T-helper 1 cell (primary cell): ENCODE measurements at regions not wholly inside any gene's neighbourhood (a gene's known extent, or its start where the extent isn't known, plus 50 kb on each side); places are given as distances from the start of the nearest gene placed in this dataset.

Source experiments
- DNase-seq, 5 donors: peaks; one replicate each; pipeline ENCODE4 v3.0.0-alpha.2; 2012 to 2020

DNA sequence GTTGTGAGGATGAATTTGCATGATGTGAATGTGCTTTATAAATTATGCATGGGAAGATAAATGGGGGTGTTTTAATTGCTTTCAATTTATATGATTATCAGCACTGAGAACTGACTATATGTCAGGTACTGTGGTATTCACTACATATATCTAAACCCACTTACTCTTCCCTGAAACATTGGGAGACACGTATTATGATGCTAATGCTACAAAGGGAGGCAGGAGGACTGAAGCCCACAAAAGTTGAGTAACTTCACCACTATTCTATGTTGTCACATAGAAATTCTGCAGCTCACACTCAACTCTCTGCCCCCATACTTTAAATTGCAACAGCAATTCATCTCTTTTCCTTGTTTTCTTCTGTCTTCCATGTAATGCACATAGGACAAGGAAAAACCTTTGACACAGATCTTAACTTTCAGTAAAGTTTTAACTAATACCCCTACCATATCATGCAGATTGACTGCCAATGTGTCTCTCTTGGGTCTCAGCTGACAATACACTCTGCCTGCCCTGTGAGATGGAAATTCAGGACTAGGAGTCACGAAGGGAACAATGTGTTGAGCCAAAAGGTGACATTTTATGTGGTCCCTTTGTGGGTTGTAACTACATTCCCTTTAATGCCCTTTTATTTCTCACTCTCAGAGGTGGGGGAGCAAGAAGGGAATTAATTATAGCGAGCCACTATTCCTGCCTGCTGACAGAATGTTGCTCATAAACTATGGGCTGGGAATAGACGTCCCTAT lies 691.0 kb upstream of the SORCS1 start:
- no peak for DNase-seq

DNA sequence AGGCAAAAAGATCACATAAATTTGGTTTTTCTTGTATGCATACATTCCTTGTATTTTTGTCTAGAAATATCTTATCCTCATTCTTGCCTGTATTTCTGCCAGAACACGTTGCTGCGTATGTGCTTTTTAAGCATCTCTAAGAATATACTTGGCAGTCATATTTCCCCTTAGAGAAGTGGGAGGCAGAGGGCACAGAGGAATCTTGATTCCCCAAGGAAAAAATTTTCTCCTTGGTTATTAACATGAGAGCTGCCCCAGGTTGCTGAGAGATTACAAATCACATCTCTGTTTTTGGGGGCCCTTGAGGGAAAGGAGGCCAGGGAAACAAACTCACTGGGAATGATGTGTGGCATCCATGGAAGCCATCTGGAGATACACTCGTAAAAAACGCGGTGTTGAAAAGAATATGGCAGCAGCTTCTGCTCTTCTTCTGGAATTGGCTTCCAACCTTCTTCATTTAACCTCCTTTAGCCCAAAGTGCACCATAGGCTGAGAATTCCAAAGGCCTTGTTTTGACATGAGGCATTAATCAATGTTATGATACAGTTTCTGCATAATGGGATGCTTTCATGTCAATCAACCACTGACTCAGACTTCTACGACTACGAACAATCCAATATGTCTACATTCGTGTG lies 684.3 kb upstream of the SORCS1 start:
- DNase-seq: no peak

DNA sequence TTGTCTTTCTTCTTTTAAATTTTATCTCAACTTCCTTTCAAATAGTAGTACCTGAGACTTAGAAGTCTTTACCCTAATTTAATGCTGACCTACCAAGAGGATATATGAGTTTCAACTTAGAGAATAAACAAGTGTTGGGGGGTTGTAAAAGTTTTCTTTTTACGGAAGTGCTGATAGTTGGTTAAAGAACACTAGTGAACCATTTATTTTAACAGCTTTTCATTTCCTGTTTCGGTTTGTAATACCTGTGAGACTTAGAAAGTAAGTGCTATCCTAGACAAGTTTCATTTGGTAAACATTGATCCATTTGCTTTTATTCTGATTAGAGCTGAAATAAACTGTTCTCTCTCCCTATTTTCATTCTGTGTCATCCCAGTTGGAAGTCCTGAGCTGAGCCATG lies 683.1 kb upstream of the SORCS1 start:
- no peak for DNase-seq

DNA sequence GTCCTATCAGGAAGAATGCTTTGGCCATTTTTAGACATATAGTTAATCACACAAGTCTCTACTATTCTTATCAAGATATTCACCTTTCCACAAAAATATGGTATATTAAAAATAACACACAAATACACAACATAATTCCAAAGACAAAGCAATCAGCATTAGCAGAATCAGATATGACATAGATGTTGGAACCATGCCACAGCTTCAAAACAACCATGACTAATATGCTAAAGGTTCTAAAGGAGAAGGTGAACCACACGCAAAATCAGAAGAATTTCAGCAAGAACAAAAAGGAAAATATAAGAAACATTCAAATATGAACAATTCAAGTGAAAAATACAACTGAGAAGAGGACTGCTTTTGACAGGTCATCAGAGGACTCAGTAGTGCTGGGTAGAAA lies 670.2 kb upstream of the SORCS1 start:
- no peak for DNase-seq

DNA sequence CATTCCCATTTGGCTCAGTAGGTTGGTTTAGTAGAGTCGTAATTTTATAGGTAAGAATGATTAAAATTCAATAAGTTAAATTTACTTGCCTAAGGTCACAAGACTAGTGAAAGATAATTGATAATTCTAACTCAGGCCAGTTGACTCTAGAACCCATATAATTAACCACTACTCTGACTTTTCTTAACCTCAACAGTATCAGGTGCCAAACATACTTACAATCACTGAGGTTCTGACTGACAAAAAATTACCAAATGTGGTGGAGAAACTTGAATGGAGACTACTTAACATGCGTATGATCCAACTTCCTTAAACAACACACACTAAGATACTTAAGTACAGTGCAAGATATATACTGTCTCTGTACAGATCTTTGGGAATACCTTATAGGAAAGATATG lies 667.3 kb upstream of the SORCS1 start:
- no peak for DNase-seq

DNA sequence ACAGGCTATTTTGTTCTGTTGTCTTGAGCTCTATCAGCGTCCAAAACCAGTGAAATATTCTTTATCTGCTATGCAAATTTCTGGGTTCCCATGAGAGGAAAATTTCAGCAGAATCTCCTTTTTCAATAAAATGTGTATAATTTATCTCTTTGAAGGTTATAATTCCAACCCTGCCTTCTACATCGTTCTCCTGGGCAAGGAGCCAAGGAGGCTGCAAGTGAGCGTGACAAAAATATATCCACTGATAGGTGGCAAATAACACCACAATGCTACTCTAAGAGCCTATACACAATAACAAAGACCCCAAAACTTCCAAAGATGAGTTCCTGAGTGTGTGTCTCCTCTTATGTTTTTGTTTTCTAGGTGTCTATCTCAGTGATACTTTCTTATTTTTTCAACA lies 664.7 kb upstream of the SORCS1 start:
- no peak for DNase-seq

DNA sequence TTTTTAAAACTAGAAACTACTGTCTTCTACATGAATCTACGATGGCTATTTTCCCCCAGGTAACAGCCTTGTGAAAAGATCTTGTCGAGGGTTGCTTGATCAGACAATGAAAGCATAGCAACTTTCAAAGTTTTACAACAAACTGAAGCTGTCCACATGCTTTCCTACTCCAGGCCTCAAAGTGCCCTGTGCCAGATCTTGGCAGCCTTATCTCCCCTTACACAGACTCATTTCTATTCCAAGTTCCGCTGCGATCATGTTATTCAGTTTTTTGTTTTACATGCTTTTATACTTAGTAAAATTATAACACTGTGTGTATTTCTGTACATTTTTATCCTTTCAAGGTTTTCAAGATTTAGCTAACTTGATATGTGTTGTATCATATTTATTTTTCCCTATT lies 661.7 kb upstream of the SORCS1 start:
- no peak for DNase-seq

DNA sequence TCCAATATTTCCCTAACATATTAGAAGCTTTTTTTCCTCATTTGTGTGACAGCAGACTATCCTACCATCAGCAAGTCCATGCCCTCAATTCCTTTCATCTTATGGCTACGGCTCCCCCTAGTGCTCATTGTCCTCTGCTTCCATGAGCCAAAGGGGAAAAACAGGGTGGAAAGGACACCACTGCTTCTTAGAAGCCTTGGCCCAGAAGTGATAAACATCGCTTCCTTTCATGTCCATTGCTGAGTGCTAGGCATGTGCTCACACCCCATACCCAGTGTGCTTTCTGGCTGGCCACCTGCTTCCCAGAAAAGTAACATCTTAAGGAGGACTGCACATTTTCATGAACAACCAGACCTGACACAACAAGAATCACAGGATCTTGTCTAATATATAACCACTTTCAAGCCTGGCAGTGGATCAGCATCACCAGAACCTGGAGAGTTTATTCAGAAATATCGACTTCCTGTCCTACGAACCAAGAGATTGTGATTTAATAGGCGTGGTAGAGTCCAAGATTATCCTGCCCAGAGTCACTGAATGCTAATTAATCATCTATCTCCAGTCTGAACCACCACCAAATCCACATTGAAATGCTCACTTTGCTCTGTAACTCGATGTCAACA lies 650.5 kb upstream of the SORCS1 start:
- DNase-seq: no peak

DNA sequence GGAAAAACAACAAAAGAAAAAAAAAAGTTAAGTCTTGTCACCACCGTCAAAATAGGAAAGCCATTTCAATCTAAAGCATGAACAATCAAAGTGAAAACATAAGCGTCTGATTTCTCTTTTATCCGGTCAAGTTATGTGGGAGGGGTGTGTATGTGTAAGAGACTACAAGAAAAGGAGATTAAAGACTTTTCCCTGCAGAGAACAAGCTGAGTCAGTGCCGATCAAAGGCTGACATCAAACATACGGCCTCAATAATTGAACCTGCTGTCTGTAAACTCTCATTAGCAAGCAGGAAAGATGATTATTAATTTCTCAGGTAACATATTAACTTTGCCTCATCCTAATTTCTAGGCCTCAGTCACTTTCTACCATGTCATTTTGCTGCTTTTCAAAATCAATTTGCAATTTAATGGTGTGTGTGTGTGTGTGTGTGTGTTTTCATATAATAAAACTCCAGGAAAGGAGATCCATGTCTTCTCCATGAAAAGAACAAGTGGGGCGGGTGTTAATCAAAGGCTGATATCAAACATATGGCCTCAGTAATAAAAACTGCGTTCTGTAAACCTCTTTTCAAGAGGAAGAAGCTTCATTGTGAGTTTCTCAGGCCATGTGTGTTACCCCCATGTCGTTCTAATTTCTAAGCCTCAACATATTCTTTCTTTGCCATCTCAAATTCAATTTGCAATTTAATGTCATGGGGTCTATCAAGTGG lies 649.1 kb upstream of the SORCS1 start:
- no peak for DNase-seq

DNA sequence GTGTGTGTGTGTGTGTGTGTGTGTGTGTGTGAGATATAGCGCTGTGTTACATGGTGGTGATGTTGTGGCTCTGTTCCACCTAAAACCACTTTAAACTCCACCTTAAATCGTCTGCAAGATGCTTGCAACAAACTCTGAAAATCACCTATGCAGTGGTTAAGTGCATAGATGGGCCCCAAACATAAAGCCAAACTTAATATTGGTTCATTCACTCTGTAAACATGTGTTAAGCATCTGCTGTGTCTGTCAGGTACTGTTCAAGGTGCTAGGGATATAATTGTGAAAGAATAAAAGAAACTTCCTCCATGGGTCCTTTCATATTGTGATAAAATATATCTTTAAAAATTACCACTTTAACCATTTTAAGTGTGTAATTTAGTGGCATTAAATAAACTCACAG lies 645.4 kb upstream of the SORCS1 start:
- no peak for DNase-seq

DNA sequence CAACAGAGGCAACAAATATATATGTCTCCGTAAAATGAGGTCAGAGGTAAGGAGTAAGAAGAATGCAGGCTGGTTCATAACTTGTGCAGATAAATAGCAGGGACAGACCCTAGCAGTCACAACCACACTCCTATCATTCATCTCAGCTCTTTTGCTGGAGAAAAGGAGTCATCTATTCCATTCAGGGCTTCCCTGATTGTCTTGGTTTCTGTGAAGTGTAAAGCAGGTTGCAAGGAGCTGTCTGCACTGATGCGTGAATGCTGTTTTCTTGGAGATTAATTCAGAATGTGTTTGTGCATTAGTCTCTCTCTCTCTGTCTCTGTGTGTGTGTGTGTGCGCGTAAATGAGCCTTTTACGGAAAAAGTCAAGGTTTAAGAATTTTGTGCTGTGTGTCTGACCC lies 643.3 kb upstream of the SORCS1 start:
- DNase-seq: no peak

DNA sequence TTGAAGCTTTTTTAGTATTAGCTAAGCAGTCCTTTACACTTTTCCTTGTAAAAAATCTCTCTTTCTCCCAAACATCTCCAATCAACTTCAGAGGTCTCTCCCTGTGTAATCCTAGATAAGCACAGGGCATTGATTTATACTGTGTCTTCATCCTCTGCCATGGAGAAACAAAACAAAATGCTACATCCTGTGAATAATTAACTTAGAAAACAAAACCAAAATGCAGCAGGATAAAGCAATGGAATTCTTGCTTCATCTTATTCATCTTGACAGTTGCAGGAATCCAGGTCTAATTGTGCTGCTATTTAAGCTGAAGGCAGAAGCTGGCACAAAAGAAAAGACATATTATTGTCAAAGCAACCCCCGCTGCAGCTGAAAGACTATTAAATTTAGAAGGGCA lies 641.5 kb upstream of the SORCS1 start:
- DNase-seq: no peak

DNA sequence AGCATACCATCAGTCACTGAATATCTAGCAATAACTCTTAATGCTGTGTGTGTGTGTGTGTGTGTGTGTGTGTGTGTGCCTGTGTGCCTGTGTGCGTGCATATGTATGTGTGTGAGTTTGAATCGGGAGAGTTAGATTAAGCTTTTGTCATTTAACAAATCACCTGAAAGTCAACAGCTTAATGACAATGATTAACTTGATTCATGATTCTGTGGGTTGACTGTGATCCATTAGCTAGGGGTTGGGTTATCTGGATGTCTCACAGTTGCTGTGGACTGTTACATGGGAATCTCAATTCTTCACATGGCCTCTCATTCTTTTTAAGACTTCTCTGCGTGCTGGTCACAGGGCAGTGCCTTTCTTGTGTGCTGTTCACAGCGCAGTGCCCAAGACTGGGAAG lies 639.0 kb upstream of the SORCS1 start:
- DNase-seq: no peak

DNA sequence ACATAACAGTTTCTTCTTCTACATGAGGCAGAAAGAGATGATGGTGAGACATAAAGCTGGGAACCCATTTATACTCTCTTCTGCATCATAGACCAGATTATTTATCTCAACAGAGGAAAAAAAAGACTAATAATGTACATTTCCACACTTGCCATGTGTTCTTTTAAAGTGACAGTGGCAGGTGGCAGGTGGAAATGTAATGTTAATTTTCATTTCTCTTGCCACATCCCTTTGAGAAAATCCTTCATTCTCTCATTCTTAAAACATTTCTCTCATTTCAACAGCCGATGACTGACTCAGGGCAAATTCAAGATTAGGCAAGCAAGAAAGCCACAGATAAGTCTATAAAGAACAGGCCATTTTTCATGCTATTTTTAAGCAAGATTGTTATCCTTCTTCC lies 635.6 kb upstream of the SORCS1 start:
- no peak for DNase-seq

DNA sequence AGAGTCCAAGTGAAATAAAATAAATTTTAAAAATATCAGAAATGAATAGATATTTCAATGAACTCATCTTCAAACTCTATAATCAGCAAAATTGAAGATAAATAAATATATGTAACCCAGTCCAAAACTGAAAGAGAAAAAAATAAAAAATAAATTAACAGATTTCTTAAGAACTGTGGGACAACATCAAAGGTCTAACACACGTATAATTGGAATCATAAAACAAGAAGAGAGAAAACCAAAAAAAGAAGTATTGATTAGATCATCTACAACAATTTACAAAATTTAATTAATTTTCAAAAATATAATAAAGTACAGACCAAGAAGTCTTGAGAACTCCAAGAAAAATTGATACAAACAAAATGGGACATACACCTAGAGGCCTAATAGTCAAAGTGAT lies 625.8 kb upstream of the SORCS1 start:
- DNase-seq: no peak

DNA sequence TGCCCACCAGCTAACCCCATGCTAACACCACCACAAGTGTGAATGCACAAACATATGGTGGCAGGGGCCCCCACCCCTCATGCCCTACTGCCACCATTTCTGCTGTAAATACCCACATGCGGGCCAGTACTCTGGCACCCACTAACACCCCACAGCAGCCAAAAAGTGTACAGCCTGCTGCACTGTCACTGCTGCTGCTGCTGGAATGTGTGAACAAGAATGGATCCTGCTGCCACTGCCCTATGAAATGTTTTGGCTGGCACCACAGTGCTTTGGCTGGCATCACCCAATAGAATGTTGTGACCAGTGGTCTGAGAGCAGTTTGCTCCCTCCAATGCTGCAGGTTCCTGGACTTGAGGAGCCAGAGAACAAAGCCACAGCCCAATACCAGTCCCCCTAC lies 606.6 kb upstream of the SORCS1 start:
- DNase-seq: no peak

DNA sequence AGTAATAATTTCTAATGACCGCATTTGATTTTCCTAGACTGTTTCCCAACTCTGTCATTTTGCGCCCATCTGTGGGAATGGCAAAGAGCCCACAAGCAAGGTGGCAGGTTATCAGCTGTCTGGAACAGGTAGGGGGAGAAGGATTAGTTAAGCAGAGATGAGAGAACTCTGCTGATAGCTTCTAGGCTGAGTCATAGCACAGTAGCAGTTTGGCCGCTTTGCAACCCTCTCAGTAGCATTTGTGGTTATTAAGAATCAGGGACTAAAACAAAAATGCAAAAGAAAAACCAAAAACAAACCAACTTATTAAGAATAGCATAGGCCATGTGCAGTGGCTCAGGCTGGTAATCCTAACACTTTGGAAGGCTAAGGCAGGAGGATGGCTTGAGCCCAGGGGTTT lies 602.7 kb upstream of the SORCS1 start:
- no peak for DNase-seq

DNA sequence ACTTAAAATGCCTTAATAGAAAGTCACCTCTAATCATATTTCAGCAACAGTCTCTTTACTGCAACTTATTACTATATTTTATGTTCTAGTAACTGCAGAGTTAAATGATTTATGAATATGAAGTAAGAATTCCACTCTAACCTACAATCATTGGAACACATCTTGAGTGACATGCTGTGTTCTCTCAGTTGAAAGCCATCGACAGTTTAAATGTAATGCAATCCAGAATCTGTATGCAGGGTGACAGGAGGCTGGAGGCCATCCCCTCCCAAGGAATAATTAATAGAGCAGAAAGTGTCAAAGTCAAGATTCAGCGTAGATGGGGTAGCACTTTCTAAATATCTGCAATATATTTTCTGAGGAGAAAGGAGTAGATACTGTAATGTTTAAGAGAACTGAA lies 590.3 kb upstream of the SORCS1 start:
- DNase-seq: no peak

DNA sequence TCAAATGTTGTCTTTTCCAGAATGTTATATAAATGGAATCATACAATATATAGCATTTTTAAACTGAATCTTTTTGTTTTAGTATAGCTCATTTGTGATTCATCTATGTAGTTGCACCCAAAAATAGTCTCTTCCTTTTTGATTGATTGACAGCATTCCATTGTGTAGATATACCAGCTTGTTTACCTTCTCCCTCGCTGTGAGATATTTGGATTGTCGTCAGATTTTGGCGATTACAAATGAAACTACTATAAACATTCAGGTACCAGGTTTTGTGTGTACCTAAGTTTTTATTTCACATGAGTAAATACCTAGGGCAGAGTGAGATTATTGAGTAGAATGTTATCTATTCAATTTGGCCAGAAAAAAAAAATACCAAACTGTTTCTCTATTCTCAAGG lies 584.7 kb upstream of the SORCS1 start:
- DNase-seq: no peak

DNA sequence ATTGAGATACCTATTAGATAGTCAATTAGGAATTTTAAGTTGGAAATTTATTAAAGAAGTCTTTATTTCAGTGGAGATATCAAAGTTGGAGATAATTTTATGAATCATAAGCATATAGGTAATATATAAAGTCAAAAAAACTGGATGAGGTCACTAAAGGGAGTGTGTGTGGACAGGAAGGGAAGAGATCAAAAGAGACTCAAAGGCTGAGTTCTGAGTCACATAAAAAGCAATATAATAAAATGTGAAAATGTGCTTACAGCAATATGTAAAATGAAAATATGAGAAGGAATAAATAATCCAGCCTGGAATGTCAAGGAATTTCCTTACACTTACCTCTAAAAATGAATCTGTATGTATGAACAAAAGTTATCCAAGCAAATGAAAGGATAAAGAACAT lies 583.3 kb upstream of the SORCS1 start:
- DNase-seq: no peak

DNA sequence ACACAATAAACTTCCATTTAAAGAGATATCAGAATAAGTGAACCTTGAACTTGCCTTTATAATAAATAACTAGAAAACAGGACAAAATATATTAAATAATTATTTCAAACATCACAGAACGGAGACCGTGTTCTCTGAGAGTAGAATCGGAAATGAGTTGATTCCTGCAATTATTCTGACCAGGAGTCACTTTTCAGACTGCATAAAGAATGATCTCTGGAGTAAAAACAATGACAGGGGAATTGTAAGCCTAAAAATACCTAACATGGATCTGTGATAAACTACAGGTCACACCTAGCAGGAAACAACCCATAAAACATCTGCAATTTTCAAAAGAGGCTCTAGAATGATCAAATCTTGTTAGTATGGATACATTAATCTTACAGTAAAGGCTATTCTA lies 577.5 kb upstream of the SORCS1 start:
- DNase-seq: no peak

DNA sequence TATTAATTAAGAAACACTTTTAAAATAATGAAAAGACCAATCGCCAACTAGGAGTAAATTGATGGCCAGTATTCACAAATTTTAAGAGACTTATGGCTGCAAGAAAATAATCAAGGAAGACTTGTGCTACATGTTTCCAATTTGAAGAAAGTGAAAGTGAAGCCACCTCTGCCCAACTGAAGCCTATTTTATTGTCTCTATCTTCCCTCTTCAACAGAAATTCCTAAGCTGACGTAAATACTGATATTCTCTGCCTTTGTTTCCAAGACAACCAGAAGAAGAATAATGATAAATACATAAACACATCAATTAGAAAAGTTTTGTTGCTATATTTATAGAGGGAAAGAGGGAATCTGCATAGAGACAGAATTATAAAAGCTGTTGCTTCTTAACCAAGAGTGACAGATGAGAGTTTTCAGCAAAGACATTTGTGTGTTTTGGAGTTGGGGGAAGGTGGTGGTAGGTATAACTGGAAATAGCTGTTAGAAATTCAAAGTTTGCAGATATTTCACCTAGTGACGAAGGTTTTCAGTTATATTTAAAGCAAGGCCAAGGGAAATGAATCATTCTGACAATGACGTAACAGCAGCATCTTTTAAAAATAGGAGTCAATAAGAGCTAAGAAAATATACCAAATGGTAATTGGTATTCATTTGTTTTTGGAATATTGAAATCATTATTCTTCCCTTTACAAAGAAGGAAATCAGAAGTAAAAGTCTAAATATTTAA lies 576.6 kb upstream of the SORCS1 start:
- no peak for DNase-seq

DNA sequence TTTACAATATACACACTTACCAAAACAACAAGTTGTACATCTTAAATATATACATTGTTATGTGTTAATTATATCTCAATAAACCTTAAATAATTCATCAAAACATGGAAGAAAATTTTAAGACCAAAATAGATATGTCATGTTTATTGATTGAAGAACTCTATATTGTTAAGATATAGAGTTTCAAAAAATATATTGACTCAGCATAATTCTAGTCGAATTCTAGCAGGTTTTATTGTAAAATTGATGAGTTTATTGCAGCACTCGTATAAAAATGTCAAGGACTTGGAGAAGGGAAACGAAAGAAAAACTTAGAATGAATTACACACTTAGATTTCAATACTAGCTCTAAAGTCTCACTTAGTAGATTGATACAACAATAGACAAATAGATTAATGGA lies 575.4 kb upstream of the SORCS1 start:
- no peak for DNase-seq
